Skeletal muscle satellite cell (primary cell): ENCODE measurements at regions not wholly inside any gene's neighbourhood (a gene's known extent, or its start where the extent isn't known, plus 50 kb on each side); places are given as distances from the start of the nearest gene placed in this dataset.

Source experiments
- H3K27me3 ChIP-seq: 2 replicates; pipeline ENCODE4 v1.7.0; 2013; ENCODE audit warnings: low read length; ENCODE audit not compliant: control insufficient read depth, insufficient read depth
- H3K36me3 ChIP-seq: 2 replicates; pipeline ENCODE4 v1.7.0; 2013; ENCODE audit warnings: mild to moderate bottlenecking, control low read depth, low read length; ENCODE audit not compliant: insufficient read depth
- H3K4me1 ChIP-seq: 2 replicates; pipeline ENCODE4 v1.7.0; 2013; ENCODE audit warnings: low read length; ENCODE audit not compliant: control insufficient read depth, insufficient read depth
- H3K4me2 ChIP-seq: 2 replicates; pipeline ENCODE4 v1.7.0; 2013; ENCODE audit warnings: mild to moderate bottlenecking, low read length
- H3K4me3 ChIP-seq: 2 replicates; pipeline ENCODE4 v1.7.0; 2013; ENCODE audit warnings: low read length
- H3K9ac ChIP-seq: 2 replicates; pipeline ENCODE4 v1.7.0; 2013; ENCODE audit warnings: mild to moderate bottlenecking, low read depth, low read length, moderate library complexity
- H3K9me3 ChIP-seq: replicated peaks from 2 replicates; pipeline ENCODE4 v1.7.0; 2013; ENCODE audit warnings: mild to moderate bottlenecking, control low read depth, low read length

DNA sequence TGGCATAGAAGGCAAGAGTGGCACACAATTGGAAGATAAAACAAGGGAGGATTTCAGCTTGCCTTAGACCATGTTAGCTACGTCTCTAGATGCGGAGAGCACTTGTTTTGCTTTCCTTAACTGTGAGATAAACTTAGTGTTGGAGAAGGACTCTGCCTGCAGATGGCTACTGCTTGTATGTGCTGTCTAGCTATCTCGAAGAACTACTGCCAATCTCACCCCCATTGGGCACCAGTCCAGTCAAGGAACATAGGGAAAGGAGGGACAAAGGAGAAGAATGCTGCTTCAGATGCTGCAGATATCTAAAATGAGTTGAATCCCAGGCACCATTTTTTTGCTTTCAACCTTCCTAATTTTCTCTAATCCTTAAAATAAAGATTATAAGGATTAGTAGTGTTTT is 726.0 kb upstream of the ARGLU1 start:
- Histone ChIP-seq H3K4me2 (no peak overlapping the region), H3K27me3 (no peaks in the 10 kb centered on the region), H3K4me3 (no peak overlapping the region), H3K4me1 (no peaks in the 10 kb centered on the region), H3K9me3 (no peaks in the 10 kb centered on the region), H3K9ac (no peak overlapping the region), H3K36me3 (no peaks in the 10 kb centered on the region)

GRCh38 chr13:107291875-107292274 is 723.9 kb upstream of the ARGLU1 start:
- no peak overlapping the region for H3K4me3 ChIP-seq
- H3K4me2 ChIP-seq, result no peak overlapping the region
- H3K9me3 ChIP-seq, result no peaks in the 10 kb centered on the region
- no peaks in the 10 kb centered on the region for H3K36me3 ChIP-seq
- no peak overlapping the region for H3K9ac ChIP-seq
- no peaks in the 10 kb centered on the region for H3K27me3 ChIP-seq
- H3K4me1 ChIP-seq, result no peaks in the 10 kb centered on the region

DNA sequence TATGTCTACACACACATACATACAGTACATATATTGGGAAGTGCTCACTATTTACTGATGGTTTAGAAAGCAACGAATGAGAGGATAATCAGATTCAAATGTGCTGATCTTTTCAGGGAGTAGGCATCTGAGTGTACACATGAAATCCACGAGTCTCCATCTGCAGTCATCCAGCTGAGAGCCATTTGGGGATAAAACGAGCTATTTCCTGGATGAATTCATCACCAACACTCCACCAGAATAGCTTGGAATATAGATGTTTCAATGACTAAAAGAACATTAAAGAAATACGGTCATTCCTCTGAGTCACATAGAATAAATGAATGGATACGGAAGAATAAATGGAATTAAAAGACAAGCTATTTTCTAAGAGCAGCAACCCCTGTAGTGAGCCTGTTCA is 721.6 kb upstream of the ARGLU1 start:
- Histone ChIP-seq H3K9me3 (no peaks in the 10 kb centered on the region), H3K4me2 (no peak overlapping the region), H3K36me3 (no peaks in the 10 kb centered on the region), H3K4me3 (no peak overlapping the region), H3K4me1 (no peaks in the 10 kb centered on the region), H3K27me3 (no peaks in the 10 kb centered on the region), H3K9ac (no peak overlapping the region)

GRCh38 chr13:107284173-107284572 is 716.2 kb upstream of the ARGLU1 start:
- no peaks in the 10 kb centered on the region for H3K4me1 ChIP-seq
- H3K36me3 ChIP-seq, result no peaks in the 10 kb centered on the region
- H3K4me2 ChIP-seq, result no peak overlapping the region
- peaks cover 6% of the 10 kb centered on the region for H3K9me3 ChIP-seq
- no peaks in the 10 kb centered on the region for H3K27me3 ChIP-seq
- H3K9ac ChIP-seq, result no peak overlapping the region
- H3K4me3 ChIP-seq, result no peak overlapping the region

DNA sequence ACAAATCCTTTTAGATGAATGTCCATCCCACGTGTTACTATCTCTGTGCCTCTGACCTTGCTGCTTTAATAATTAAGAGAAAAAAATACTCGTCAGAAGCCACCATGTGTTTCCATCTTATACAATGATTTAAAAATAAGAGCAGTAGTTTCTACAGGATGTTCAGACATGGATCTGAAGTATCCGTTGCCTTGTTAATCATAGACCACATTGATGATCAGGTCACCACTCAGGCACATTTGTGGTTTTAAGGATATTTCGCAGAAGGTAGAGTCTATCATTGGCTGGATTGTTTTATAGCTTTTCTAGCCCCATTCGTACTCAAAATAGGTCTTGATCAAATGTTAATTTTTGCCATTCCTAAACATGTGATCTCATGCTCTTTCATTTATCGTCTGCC is 710.0 kb upstream of the ARGLU1 start:
- no peaks in the 10 kb centered on the region for H3K36me3 ChIP-seq
- H3K4me2 ChIP-seq, result no peak overlapping the region
- no peak overlapping the region for H3K4me3 ChIP-seq
- peaks cover 11% of the 10 kb centered on the region for H3K9me3 ChIP-seq
- no peaks in the 10 kb centered on the region for H3K4me1 ChIP-seq
- H3K27me3 ChIP-seq, result no peaks in the 10 kb centered on the region
- no peak overlapping the region for H3K9ac ChIP-seq

DNA sequence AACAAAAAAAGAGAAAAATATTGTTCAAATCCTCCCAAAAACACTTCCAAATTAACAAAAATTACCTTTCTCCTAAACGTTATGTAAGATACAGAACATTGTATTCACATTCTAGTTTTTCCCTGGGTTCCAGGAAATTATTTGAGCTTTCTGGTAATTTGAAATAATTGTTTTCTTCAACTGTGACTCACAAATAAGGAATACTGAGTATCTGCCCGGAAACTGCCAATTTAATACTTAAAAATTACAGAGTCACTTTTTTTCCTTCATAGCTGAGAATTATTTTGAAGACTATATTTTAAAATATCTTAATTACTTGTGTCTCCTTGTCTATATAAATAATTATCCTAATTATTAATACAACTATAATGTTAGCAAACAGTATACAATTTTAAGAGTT is 709.0 kb upstream of the ARGLU1 start:
- no peak overlapping the region for H3K9ac ChIP-seq
- H3K4me3 ChIP-seq, result no peak overlapping the region
- no peaks in the 10 kb centered on the region for H3K27me3 ChIP-seq
- H3K36me3 ChIP-seq, result no peaks in the 10 kb centered on the region
- no peak overlapping the region for H3K4me2 ChIP-seq
- H3K4me1 ChIP-seq, result no peaks in the 10 kb centered on the region
- peaks cover 9% of the 10 kb centered on the region for H3K9me3 ChIP-seq

DNA sequence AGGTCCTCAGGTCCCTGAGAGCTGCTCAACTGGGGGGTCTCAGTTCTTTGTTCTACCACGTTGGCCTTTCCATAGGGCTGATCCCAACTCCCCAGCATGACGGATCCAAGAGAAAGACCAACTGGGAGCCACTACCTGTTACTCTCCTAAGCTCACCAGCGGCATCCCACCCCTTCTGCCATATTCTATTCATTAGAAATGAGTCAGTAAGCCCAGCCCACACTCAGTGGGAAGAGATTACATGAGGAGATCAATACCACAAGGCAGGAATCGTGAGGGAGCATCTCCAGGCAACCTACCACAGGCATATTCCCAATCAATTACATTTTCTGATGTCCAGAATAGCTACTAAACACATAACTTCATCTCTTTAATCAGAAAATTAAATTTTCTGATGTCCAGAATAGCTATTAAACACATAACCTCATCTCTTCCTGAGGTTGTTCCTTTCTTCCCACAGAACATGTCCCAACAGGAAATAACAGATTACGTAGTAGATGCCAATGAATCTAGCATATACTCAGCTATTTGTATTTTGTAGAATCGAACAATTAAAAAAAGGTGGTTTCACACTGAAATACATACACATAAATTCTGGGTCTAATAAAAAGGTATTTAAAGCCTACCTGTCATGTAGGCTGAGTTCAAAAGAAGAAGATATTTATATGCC is 708.1 kb upstream of the ARGLU1 start:
- peaks cover 9% of the 10 kb centered on the region for H3K9me3 ChIP-seq
- H3K9ac ChIP-seq, result no peak overlapping the region
- H3K4me1 ChIP-seq, result no peaks in the 10 kb centered on the region
- H3K36me3 ChIP-seq, result no peaks in the 10 kb centered on the region
- H3K27me3 ChIP-seq, result no peaks in the 10 kb centered on the region
- no peak overlapping the region for H3K4me3 ChIP-seq
- no peak overlapping the region for H3K4me2 ChIP-seq

GRCh38 chr13:107275312-107275711 is 707.4 kb upstream of the ARGLU1 start:
- no peaks in the 10 kb centered on the region for H3K4me1 ChIP-seq
- no peak overlapping the region for H3K4me3 ChIP-seq
- H3K4me2 ChIP-seq, result no peak overlapping the region
- no peaks in the 10 kb centered on the region for H3K36me3 ChIP-seq
- H3K9me3 ChIP-seq, result peaks cover 8% of the 10 kb centered on the region
- no peaks in the 10 kb centered on the region for H3K27me3 ChIP-seq
- no peak overlapping the region for H3K9ac ChIP-seq

DNA sequence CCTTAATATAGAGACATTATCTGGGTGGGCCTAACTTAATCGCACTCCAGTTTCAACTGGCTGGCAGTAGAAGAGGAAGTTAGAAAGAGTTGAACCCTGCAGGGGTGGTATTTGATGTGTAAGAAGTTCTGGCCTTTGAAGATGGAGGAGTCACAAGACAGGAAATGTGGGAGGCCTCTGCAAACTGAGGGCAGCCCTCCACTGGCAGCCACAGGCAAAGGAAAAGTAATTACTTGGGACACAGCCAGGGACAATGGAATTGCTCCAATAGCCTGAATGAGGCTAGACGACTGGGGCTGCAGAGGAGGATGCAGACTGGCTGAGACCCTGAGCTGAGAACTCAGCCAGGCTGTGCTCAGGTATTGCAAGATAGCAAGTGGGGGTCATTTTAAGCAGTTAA is 703.3 kb upstream of the ARGLU1 start:
- H3K4me2 ChIP-seq, result no peak overlapping the region
- H3K9ac ChIP-seq, result no peak overlapping the region
- no peak overlapping the region for H3K4me3 ChIP-seq
- H3K9me3 ChIP-seq, result peaks cover 9% of the 10 kb centered on the region
- no peaks in the 10 kb centered on the region for H3K27me3 ChIP-seq
- no peaks in the 10 kb centered on the region for H3K36me3 ChIP-seq
- no peaks in the 10 kb centered on the region for H3K4me1 ChIP-seq

GRCh38 chr13:107266657-107267056 is 698.7 kb upstream of the ARGLU1 start:
- H3K27me3 ChIP-seq, result no peaks in the 10 kb centered on the region
- no peak overlapping the region for H3K4me3 ChIP-seq
- no peak overlapping the region for H3K4me2 ChIP-seq
- H3K9me3 ChIP-seq, result peaks cover 7% of the 10 kb centered on the region
- H3K36me3 ChIP-seq, result no peaks in the 10 kb centered on the region
- no peaks in the 10 kb centered on the region for H3K4me1 ChIP-seq
- H3K9ac ChIP-seq, result no peak overlapping the region

DNA sequence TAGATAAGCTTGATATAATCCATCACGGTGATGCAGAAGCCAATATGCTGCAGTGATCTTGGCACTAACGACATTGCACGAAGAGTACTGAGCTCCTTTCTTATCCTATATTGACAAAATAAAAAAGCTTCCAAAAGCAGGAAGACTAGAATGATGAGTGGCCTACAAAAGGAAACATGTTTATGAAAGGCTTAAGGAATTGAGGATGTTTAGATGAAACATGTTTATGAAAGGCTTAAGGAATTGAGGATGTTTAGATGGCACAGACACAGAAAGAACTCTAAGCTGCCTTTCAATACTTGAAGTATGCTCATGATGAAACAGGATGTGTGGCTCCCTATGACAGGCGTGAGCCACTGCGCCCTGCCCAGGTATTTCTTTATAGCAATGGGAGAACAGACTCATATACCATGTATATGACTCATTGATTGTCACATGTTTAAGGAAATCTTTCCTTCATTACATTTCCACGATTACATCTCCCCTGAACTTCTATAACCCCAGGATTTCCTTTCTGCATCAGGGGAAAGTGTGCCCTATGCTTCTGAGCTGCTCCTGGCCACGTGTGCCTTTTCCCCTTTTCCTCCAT is 690.8 kb upstream of the ARGLU1 start:
- Histone ChIP-seq H3K9me3 (no peaks in the 10 kb centered on the region), H3K4me2 (no peak overlapping the region), H3K27me3 (no peaks in the 10 kb centered on the region), H3K4me1 (no peaks in the 10 kb centered on the region), H3K4me3 (no peak overlapping the region), H3K36me3 (no peaks in the 10 kb centered on the region), H3K9ac (no peak overlapping the region)

- Histone ChIP-seq H3K4me1 (no peaks in the 10 kb centered on the region), H3K9ac (no peak overlapping the region), H3K36me3 (no peaks in the 10 kb centered on the region), H3K4me3 (no peak overlapping the region), H3K4me2 (no peak overlapping the region), H3K9me3 (no peaks in the 10 kb centered on the region), H3K27me3 (no peaks in the 10 kb centered on the region)
Measured at GRCh38 chr13:107254392-107254791, 686.5 kb upstream of the ARGLU1 start.
